Cardiac fibroblast (primary cell): ENCODE measurements at regions not wholly inside any gene's neighbourhood (a gene's known extent, or its start where the extent isn't known, plus 50 kb on each side); places are given as distances from the start of the nearest gene placed in this dataset.

Experiments
- DNase-seq, 2 donors: peaks; one replicate each; pipeline versions ENCODE4 v3.0.0 to v3.0.0-alpha.2; 2010; ENCODE audit warnings: low read depth in 2 of 2
- H3K4me3 ChIP-seq, 2 donors: replicated peaks in 1 of 2; 1 replicate in 1 of 2; 2 replicates in 1 of 2; pipeline ENCODE4 v1.5.1; 2011; ENCODE audit warnings: low read depth in 2 of 2, low read length in 2 of 2, mild to moderate bottlenecking in 2 of 2, moderate library complexity in 1 of 2
- CTCF ChIP-seq: IDR thresholded peaks from one replicate; pipeline ENCODE4 v1.5.1; 2011; ENCODE audit warnings: low read depth, mild to moderate bottlenecking, low read length, inconsistent platforms

GRCh38 chr6:121994919-121995318 lies 404.5 kb upstream of the HSF2 start:
- no peak for TF ChIP-seq CTCF
- H3K4me3 ChIP-seq = no peak overlapping the region
- no peak for DNase-seq

- H3K4me3 ChIP-seq = no peak overlapping the region
- no peak for DNase-seq
- no peak for TF ChIP-seq CTCF
These were observed 400.8 kb upstream of the HSF2 start for GRCh38 chr6:121998631-121999030.

- H3K4me3 ChIP-seq = no peak overlapping the region
- no peak for TF ChIP-seq CTCF
- DNase-seq = no peak
These were observed 399.9 kb upstream of the HSF2 start for GRCh38 chr6:121999456-122000065.

- no peak for TF ChIP-seq CTCF
- no peak overlapping the region for H3K4me3 ChIP-seq
- DNase-seq = no peak
These were observed 393.8 kb upstream of the HSF2 start for GRCh38 chr6:122005661-122006060.

- TF ChIP-seq CTCF = no peak
- peak in 1 of 2 donors; percentile 11 for DNase-seq
These were observed 392.1 kb upstream of the HSF2 start for GRCh38 chr6:122007339-122007738.

GRCh38 chr6:122008101-122008999 lies 391.1 kb upstream of the HSF2 start:
- no peak overlapping the region for H3K4me3 ChIP-seq
- no peak for TF ChIP-seq CTCF
- peak; percentile 54 to 86 for DNase-seq

More at GRCh38 chr6:122007339-122007738, 392.1 kb upstream of the HSF2 start:
- no peak overlapping the region for H3K4me3 ChIP-seq
